ENCODE measurements at regions not wholly inside any gene's neighbourhood (a gene's known extent, or its start where the extent isn't known, plus 50 kb on each side); places are given as distances from the start of the nearest gene placed in this dataset.
A peak's percentile ranks its signal among the peaks of the same experiment; 100 is the strongest.

- DNase-seq (ENCODE audit: low spot score), result no peak
These were observed 746.5 kb downstream of the USP25 start for GRCh38 chr21:16476056-16476825.

- no peak for DNase-seq (ENCODE audit: low spot score)
These were observed 758.3 kb downstream of the USP25 start for GRCh38 chr21:16488042-16488441.

- no peak for DNase-seq (ENCODE audit: low spot score)
These were observed 762.6 kb downstream of the USP25 start for GRCh38 chr21:16492356-16492755.

GRCh38 chr21:16492892-16493291 lies 763.1 kb downstream of the USP25 start:
- no peak for DNase-seq (ENCODE audit: low spot score)

- DNase-seq (ENCODE audit: low spot score), result no peak
These were observed 766.8 kb downstream of the USP25 start for GRCh38 chr21:16496609-16497008.

- no peak for DNase-seq (ENCODE audit: low spot score)
These were observed 770.5 kb downstream of the USP25 start for GRCh38 chr21:16500271-16500670.

- no peak for DNase-seq (ENCODE audit: low spot score)
These were observed 772.5 kb downstream of the USP25 start for GRCh38 chr21:16502273-16502672.

GRCh38 chr21:16502897-16503296 lies 773.1 kb downstream of the USP25 start:
- no peak for DNase-seq (ENCODE audit: low spot score)

- DNase-seq (ENCODE audit: low spot score), result no peak
These were observed 774.5 kb downstream of the USP25 start for GRCh38 chr21:16504281-16504680.

- DNase-seq (ENCODE audit: low spot score), result no peak
These were observed 775.0 kb downstream of the USP25 start for GRCh38 chr21:16504766-16505165.

- DNase-seq (ENCODE audit: low spot score), result no peak
These were observed 779.7 kb downstream of the USP25 start for GRCh38 chr21:16509476-16509875.

GRCh38 chr21:16514316-16514715 lies 784.5 kb downstream of the USP25 start:
- no peak for DNase-seq (ENCODE audit: low spot score)

- DNase-seq (ENCODE audit: low spot score), result no peak
These were observed 787.6 kb downstream of the USP25 start for GRCh38 chr21:16517383-16517782.

- no peak for DNase-seq (ENCODE audit: low spot score)
These were observed 789.3 kb downstream of the USP25 start for GRCh38 chr21:16519036-16519435.

GRCh38 chr21:16519644-16520043 lies 789.9 kb downstream of the USP25 start:
- no peak for DNase-seq (ENCODE audit: low spot score)

- DNase-seq (ENCODE audit: low spot score), result no peak
These were observed 792.8 kb downstream of the USP25 start for GRCh38 chr21:16522548-16522947.

- DNase-seq (ENCODE audit: low spot score), result no peak
These were observed 800.9 kb downstream of the USP25 start for GRCh38 chr21:16530656-16531055.

- DNase-seq (ENCODE audit: low spot score), result peak; percentile 25
These were observed 803.1 kb downstream of the USP25 start for GRCh38 chr21:16532840-16533239.

- DNase-seq (ENCODE audit: low spot score), result peak; percentile 48
These were observed 804.1 kb downstream of the USP25 start for GRCh38 chr21:16533692-16534407.

GRCh38 chr21:16534408-16535101 lies 804.8 kb downstream of the USP25 start:
- DNase-seq (ENCODE audit: low spot score), result peak; percentile 79

GRCh38 chr21:16535102-16535422 lies 805.3 kb downstream of the USP25 start:
- DNase-seq (ENCODE audit: low spot score), result peak; percentile 92

- no peak for DNase-seq (ENCODE audit: low spot score)
These were observed 805.8 kb downstream of the USP25 start for GRCh38 chr21:16535626-16536025.

- DNase-seq (ENCODE audit: low spot score), result peak; percentile 7
These were observed 806.4 kb downstream of the USP25 start for GRCh38 chr21:16536140-16536539.
